IMR-90 (cell line): ENCODE measurements at regions not wholly inside any gene's neighbourhood (a gene's known extent, or its start where the extent isn't known, plus 50 kb on each side); places are given as distances from the start of the nearest gene placed in this dataset.

Experiments
- ATAC-seq: fragments of 200-7000 bp; cut with Tn5 transposase; 2 replicates; pipeline ENCODE4 v1.9.1; 2020; ENCODE audit warnings: low read depth, mild to moderate bottlenecking, moderate library complexity
- BruUV-seq: library from RNA; stranded (reverse); fragments of 400-500 nt; replicated peaks from 2 replicates; lab custom pipeline; 2021; lab: Mats Ljungman, UMichigan
- CTCF ChIA-PET: fragments of 300-600 bp; formaldehyde crosslinking; extraction: SDS; loops from one replicate; lab custom pipeline; 2021; ENCODE audit warnings: antibody characterized with exemption; lab: Yijun Ruan, JAX
- POLR2A ChIA-PET: fragments of 300-600 bp; sonication (Branson Sonifier 250); formaldehyde crosslinking; loops from one replicate; lab custom pipeline; 2022; ENCODE audit warnings: antibody characterized with exemption; ENCODE audit not compliant: unreplicated experiment; lab: Charles Lee
- DNase-seq: peaks from one replicate; pipeline ENCODE4 v3.0.0; 2013
- H2AFZ ChIP-seq: replicated peaks from 2 replicates; pipeline ENCODE3; 2013; ENCODE audit warnings: low read length, mild to moderate bottlenecking; ENCODE audit not compliant: poor library complexity
- H2AK5ac ChIP-seq: 2 replicates; pipeline ENCODE4 v1.6.1; 2013; ENCODE audit warnings: low read depth, low read length, inconsistent platforms
- H2AK9ac ChIP-seq: replicated peaks from 2 replicates; pipeline ENCODE3; 2013; ENCODE audit warnings: mild to moderate bottlenecking, low read depth, low read length, moderate library complexity; ENCODE audit not compliant: poor library complexity
- H2BK120ac ChIP-seq: 2 replicates; pipeline ENCODE4 v1.6.1; 2013; ENCODE audit warnings: low read depth, low read length, inconsistent platforms
- H2BK15ac ChIP-seq: 3 replicates; pipeline ENCODE4 v1.6.1; 2013; ENCODE audit warnings: low read depth, low read length, inconsistent platforms
- H2BK20ac ChIP-seq: 2 replicates; pipeline ENCODE4 v1.6.1; 2013; ENCODE audit warnings: low read depth, mild to moderate bottlenecking, inconsistent platforms, low read length, moderate library complexity
- H2BK5ac ChIP-seq: 2 replicates; pipeline ENCODE4 v1.6.1; 2013; ENCODE audit warnings: mild to moderate bottlenecking, low read depth, low read length, inconsistent platforms; ENCODE audit not compliant: poor library complexity, severe bottlenecking
- H3K14ac ChIP-seq: replicated peaks from 2 replicates; pipeline ENCODE4 v1.6.1; 2013; ENCODE audit warnings: low read depth, low read length, inconsistent platforms
- H3K18ac ChIP-seq: 2 replicates; pipeline ENCODE4 v1.6.1; 2013; ENCODE audit warnings: low read depth, low read length, control low read depth
- H3K23ac ChIP-seq: 2 replicates; pipeline ENCODE4 v1.6.1; 2013; ENCODE audit warnings: low read depth, low read length, inconsistent platforms
- H3K27ac ChIP-seq: 2 replicates; pipeline ENCODE4 v1.5.1; 2013; ENCODE audit warnings: mild to moderate bottlenecking, control low read depth, low read length; ENCODE audit not compliant: insufficient read depth
- H3K27me3 ChIP-seq: 2 replicates; pipeline ENCODE4 v1.6.1; 2013; ENCODE audit warnings: low read length; ENCODE audit not compliant: control insufficient read depth, insufficient read depth
- H3K36me3 ChIP-seq: 2 replicates; pipeline ENCODE4 v1.6.1; 2013; ENCODE audit warnings: low read length, mixed read lengths; ENCODE audit not compliant: control insufficient read depth, insufficient read depth
- H3K4ac ChIP-seq: 2 replicates; pipeline ENCODE4 v1.6.1; 2013; ENCODE audit warnings: low read depth, low read length, inconsistent platforms
- H3K4me1 ChIP-seq: 2 replicates; pipeline ENCODE4 v1.6.1; 2013; ENCODE audit warnings: low read length, mixed read lengths; ENCODE audit not compliant: control insufficient read depth, insufficient read depth
- H3K4me2 ChIP-seq: 2 replicates; pipeline ENCODE4 v1.6.1; 2013; ENCODE audit warnings: low read depth, mild to moderate bottlenecking, control low read depth, low read length, moderate library complexity
- H3K4me3 ChIP-seq: 2 replicates; pipeline ENCODE4 v1.5.1; 2013; ENCODE audit warnings: low read depth, mild to moderate bottlenecking, control low read depth, low read length, moderate library complexity; ENCODE audit not compliant: insufficient read depth
- H3K56ac ChIP-seq: 2 replicates; pipeline ENCODE4 v1.6.1; 2013; ENCODE audit warnings: low read length, inconsistent platforms; ENCODE audit not compliant: insufficient read depth; ENCODE audit errors: extremely low read depth
- H3K79me1 ChIP-seq, 2 experiments: 2 replicates each; pipeline ENCODE4 v1.6.1; 2013; ENCODE audit warnings: low read length in 2 of 2, inconsistent platforms in 1 of 2, low read depth in 1 of 2
- H3K9ac ChIP-seq: 2 replicates; pipeline ENCODE4 v1.6.1; 2013; ENCODE audit warnings: low read depth, low read length, control low read depth
- H3K9me1 ChIP-seq: 2 replicates; pipeline ENCODE4 v1.6.1; 2013; ENCODE audit warnings: low read length, inconsistent platforms; ENCODE audit not compliant: insufficient read depth
- H3K9me3 ChIP-seq: 2 replicates; pipeline ENCODE4 v1.6.1; 2013; ENCODE audit warnings: low read length; ENCODE audit not compliant: control insufficient read depth, insufficient read depth
- H4K20me1 ChIP-seq: 2 replicates; pipeline ENCODE4 v1.6.1; 2013; ENCODE audit warnings: low read length, inconsistent platforms; ENCODE audit not compliant: insufficient read depth
- H4K5ac ChIP-seq: 2 replicates; pipeline ENCODE4 v1.6.1; 2013; ENCODE audit warnings: mild to moderate bottlenecking, low read depth, low read length, control low read depth
- H4K8ac ChIP-seq, 2 experiments: 2 replicates each; pipeline ENCODE4 v1.6.1; 2013; ENCODE audit warnings: low read depth in 2 of 2, low read length in 2 of 2, control low read depth in 1 of 2, inconsistent platforms in 1 of 2
- H4K91ac ChIP-seq: 2 replicates; pipeline ENCODE4 v1.6.1; 2013; ENCODE audit warnings: low read depth, low read length, inconsistent platforms; ENCODE audit not compliant: insufficient read depth
- MAFK ChIP-seq: IDR thresholded peaks from 2 replicates; pipeline ENCODE4 v1.6.1; 2012; ENCODE audit warnings: low read depth, low read length, improper control_type of control experiment
- NFE2L2 ChIP-seq: fragments of 150-350 bp; IDR thresholded peaks from 2 replicates; pipeline ENCODE4 v1.6.1; 2016; ENCODE audit warnings: low read depth, mild to moderate bottlenecking, low read length
- POLR2A ChIP-seq: IDR thresholded peaks from 2 replicates; pipeline ENCODE4 v1.6.1; 2012; ENCODE audit warnings: mild to moderate bottlenecking, low read depth, low read length
- RAD21 ChIP-seq: IDR thresholded peaks from 2 replicates; pipeline ENCODE4 v1.6.1; 2012; ENCODE audit warnings: low read length, improper control_type of control experiment
- RFX5 ChIP-seq: IDR thresholded peaks from 2 replicates; pipeline ENCODE4 v1.8.0; 2012; ENCODE audit warnings: low read depth, mild to moderate bottlenecking, low read length, moderate library complexity
- SMC3 ChIP-seq: fragments of 150-350 bp; IDR thresholded peaks from 2 replicates; pipeline ENCODE4 v1.6.1; 2016; ENCODE audit warnings: low read depth, mild to moderate bottlenecking, antibody characterized with exemption, low read length, moderate library complexity
- WGBS, 2 experiments: methylation state at CpG; one replicate each; pipeline versions ENCODE4 v1.1.5 to v1.1.7; 2013; ENCODE audit warnings: missing lambda C conversion rate in 2 of 2; ENCODE audit not compliant: insufficient read length in 1 of 2; ENCODE audit errors: extremely low coverage in 2 of 2; 5-methylcytosine and 5-hydroxymethylcytosine counted together
- dilution Hi-C: fragments of 300-500 bp; cut with HindIII; formaldehyde crosslinking; loops from one replicate; pipeline ENCODE4 v1.14.3; 2018; ENCODE audit warnings: low sequenced_read_pairs; ENCODE audit not compliant: unreplicated experiment
- in situ Hi-C: fragments of 300-500 bp; cut with MboI; formaldehyde crosslinking; loops from 3 replicates; pipeline ENCODE4 v1.14.3; 2019; ENCODE audit warnings: low sequenced_read_pairs, inconsistent platforms, mixed read lengths
- intact Hi-C: fragments of 100-400 bp; cut with micrococcal nuclease; formaldehyde crosslinking; loops from 2 replicates; pipeline ENCODE4 v1.10.0; 2022
- TF ChIP-seq, protein P1 (sequence below): fragments of 150-350 bp; IDR thresholded peaks from 2 replicates; pipeline ENCODE4 v1.6.1; 2016; ENCODE audit warnings: low read depth, mild to moderate bottlenecking, low read length, moderate library complexity, borderline replicate concordance
- TF ChIP-seq, protein P2 (sequence below): conservative IDR thresholded peaks from 2 replicates; pipeline ENCODE4 v1.5.1; 2012; ENCODE audit warnings: mild to moderate bottlenecking, low read depth, low read length, improper control_type of control experiment

DNA sequence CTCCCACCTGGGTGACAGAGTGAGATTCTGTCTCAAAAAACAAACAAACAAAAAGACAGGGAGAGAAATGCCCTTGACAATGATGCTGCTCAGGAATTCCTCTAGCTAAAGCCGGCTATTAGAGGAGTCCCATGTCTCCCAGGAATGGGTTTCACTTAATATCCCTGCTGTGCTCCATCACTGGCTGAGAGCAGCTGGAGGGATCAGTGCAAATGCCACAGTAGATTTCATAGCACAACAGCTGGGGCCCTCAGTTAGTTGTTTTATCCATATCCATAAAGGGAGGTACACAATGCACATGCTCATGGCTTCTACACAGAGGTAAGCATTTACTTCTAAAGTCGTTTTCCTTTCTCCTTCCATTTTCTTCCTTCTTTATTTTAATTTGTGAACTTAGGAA is 742.0 kb upstream of the POU3F2 start:
- in situ Hi-C loops (no loop called here), dilution Hi-C loops (no loop called here), intact Hi-C loops (no loop called here)
- Histone ChIP-seq H4K91ac (no peak overlapping the region), H3K79me1 (no peaks in the 10 kb centered on the region), H3K14ac (no peak overlapping the region), H2AFZ (no peak overlapping the region), H3K9ac (no peak overlapping the region), H3K27me3 (no peaks in the 10 kb centered on the region), H3K23ac (no peak overlapping the region), H3K56ac (no peak overlapping the region), H2AK9ac (no peak overlapping the region), H2BK5ac (no peak overlapping the region), H2BK20ac (no peak overlapping the region), H3K4ac (no peak overlapping the region), H3K4me3 (no peak overlapping the region), H3K4me2 (no peak overlapping the region), H3K18ac (no peak overlapping the region), H2BK15ac (no peak overlapping the region), H4K20me1 (no peaks in the 10 kb centered on the region), H2AK5ac (no peak overlapping the region), H3K4me1 (no peaks in the 10 kb centered on the region), H3K36me3 (no peaks in the 10 kb centered on the region), H3K9me1 (no peaks in the 10 kb centered on the region), H3K27ac (no peak overlapping the region), H4K5ac (no peak overlapping the region), H2BK120ac (no peak overlapping the region), H4K8ac (no peak overlapping the region), H3K9me3 (peaks cover 3% of the 10 kb centered on the region; the same call in 1 of the 2 replicates)
- DNase-seq (no peak), ATAC-seq (no peak)
- BruUV-seq = no TSS peak
- CTCF ChIA-PET = no interaction called here
- POLR2A ChIA-PET = no interaction called here
- TF ChIP-seq, protein P1, sequence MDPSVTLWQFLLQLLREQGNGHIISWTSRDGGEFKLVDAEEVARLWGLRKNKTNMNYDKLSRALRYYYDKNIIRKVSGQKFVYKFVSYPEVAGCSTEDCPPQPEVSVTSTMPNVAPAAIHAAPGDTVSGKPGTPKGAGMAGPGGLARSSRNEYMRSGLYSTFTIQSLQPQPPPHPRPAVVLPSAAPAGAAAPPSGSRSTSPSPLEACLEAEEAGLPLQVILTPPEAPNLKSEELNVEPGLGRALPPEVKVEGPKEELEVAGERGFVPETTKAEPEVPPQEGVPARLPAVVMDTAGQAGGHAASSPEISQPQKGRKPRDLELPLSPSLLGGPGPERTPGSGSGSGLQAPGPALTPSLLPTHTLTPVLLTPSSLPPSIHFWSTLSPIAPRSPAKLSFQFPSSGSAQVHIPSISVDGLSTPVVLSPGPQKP = no peak
- no peak for TF ChIP-seq MAFK
- TF ChIP-seq NFE2L2 = no peak
- TF ChIP-seq RFX5 = no peak
- TF ChIP-seq RAD21 = no peak
- TF ChIP-seq, protein P2, sequence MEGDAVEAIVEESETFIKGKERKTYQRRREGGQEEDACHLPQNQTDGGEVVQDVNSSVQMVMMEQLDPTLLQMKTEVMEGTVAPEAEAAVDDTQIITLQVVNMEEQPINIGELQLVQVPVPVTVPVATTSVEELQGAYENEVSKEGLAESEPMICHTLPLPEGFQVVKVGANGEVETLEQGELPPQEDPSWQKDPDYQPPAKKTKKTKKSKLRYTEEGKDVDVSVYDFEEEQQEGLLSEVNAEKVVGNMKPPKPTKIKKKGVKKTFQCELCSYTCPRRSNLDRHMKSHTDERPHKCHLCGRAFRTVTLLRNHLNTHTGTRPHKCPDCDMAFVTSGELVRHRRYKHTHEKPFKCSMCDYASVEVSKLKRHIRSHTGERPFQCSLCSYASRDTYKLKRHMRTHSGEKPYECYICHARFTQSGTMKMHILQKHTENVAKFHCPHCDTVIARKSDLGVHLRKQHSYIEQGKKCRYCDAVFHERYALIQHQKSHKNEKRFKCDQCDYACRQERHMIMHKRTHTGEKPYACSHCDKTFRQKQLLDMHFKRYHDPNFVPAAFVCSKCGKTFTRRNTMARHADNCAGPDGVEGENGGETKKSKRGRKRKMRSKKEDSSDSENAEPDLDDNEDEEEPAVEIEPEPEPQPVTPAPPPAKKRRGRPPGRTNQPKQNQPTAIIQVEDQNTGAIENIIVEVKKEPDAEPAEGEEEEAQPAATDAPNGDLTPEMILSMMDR = no peak
- TF ChIP-seq POLR2A = no peak
- no peak for TF ChIP-seq SMC3
- WGBS, 2 experiments = no CpG with 5 or more reads among the region's 2 CpGs
